HG03571 (cell line): ENCODE measurements at regions not wholly inside any gene's neighbourhood (a gene's known extent, or its start where the extent isn't known, plus 50 kb on each side); places are given as distances from the start of the nearest gene placed in this dataset.

ENCODE experiments used
- ATAC-seq: cut with Tn5 transposase; IDR thresholded peaks from one replicate; pipeline ENCODE4 v1.9.1; 2021; ENCODE audit not compliant: unreplicated experiment

GRCh38 chr1:4033713-4034112 lies 133.6 kb upstream of the C1orf174 start:
- no peak for ATAC-seq

GRCh38 chr1:4034318-4034887 lies 134.3 kb upstream of the C1orf174 start:
- no peak for ATAC-seq

DNA sequence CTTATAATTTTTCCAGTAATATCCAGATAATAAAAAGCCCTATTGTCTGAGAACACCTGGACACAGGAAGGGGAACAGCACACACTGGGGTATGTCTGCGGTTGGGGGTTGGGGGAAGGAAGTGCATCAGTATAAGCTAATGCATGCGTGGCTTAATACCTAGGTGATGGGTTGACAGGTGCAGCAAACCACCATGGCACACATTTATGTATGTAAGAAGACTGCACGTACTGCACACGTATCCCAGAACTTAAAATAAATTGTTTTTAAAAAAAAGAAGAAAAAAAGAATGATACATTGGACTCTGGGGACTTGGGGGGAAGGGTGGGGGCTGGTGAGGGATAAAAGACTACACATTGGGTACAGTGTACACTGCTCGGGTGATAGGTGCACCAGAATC lies 144.9 kb upstream of the C1orf174 start:
- ATAC-seq, result no peak

DNA sequence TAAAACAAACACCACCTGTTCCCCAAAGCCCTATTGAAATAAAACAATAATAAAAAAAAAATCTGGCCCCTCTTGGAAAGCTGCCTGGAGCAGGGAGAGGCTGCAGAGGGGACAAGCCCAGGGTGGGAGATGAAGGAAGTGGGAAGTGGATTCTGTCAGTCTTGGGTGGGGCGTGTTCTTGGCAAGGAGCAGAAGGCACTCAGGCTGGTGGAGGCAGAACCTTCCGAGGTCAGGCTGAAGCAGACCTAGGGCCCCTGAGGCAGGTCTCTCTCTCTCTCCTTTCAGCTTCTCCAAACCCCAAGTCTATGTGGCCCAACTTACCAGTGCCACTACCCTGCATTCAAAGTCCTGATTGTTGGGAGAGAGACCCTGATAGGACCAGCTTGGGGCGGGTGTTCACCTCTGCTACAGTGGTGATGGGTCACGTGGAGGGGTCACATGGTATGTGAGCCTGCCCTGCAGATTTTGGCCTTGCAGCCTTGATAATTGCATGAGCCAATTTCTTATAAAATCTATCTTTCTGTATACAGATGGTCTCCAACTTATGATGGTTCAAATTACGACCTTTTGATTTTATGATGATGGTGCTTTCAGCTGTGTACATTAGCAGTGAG lies 145.4 kb upstream of the C1orf174 start:
- ATAC-seq, result no peak

- ATAC-seq, result no peak
Observed at GRCh38 chr1:4046836-4047461, 146.9 kb upstream of the C1orf174 start.

GRCh38 chr1:4047666-4048065 lies 147.6 kb upstream of the C1orf174 start:
- no peak for ATAC-seq

DNA sequence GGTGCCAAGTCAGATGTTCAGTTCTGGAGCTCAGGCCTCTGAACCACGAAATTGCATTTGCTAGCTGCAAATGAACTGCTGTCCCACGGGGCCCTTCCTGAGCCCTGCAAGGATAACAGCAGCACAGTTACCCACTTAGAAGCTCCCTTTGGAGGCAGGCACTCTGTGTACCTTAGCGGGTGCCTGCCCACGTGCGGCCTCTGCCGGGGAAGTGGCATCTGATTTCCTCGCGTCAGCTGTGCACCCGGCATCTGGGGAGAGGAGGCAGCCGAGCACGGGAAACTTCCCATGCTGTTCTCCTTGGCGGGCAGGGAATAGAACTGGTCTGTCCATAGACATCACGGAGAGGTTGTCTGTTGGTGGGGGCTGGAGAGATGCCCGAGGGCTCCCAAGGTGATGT lies 148.0 kb upstream of the C1orf174 start:
- ATAC-seq, result no peak

- no peak for ATAC-seq
Observed at GRCh38 chr1:4048921-4049320, 148.8 kb upstream of the C1orf174 start.

DNA sequence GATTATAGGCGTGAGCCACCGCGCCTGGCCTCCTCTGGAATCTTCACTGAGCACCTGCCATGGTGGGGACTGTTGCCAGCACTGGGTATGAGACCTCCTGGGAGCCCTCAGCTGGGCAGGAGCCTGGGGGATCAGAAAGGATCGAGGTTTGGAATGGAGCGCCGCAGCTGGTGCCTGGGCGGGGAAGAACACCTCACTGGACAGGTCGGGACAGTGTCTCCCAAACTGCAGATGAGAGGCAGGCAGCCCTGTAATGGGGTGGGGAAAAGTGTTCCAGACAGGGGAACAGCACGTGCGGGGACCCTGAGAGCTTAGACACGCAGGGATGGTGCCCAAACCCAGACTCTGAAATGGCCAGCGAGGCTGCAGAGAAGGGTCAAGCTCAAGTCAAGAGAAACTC lies 150.9 kb upstream of the C1orf174 start:
- ATAC-seq, result no peak

DNA sequence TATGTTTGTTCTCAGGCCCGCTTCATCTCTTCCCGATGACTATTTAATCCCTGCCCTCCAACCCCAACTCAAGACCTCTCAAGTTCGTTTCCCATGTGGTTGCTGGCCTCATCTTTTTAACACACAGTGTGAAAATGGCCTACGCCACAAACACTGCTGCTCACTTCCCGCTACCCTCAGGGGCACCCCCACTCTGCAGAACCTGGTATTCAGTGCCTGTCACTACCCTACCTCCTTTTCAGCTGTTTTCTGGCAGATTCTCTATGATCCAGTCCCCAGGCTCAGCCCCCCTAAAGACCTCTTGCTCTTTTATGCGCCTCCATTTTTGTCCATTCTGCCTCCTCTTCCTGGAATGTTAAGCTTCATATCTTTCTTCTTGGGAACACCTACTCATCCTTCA lies 152.6 kb upstream of the C1orf174 start:
- ATAC-seq, result no peak

GRCh38 chr1:4053160-4053748 lies 153.2 kb upstream of the C1orf174 start:
- ATAC-seq, result no peak

- no peak for ATAC-seq
Observed at GRCh38 chr1:4053774-4054173, 153.7 kb upstream of the C1orf174 start.

DNA sequence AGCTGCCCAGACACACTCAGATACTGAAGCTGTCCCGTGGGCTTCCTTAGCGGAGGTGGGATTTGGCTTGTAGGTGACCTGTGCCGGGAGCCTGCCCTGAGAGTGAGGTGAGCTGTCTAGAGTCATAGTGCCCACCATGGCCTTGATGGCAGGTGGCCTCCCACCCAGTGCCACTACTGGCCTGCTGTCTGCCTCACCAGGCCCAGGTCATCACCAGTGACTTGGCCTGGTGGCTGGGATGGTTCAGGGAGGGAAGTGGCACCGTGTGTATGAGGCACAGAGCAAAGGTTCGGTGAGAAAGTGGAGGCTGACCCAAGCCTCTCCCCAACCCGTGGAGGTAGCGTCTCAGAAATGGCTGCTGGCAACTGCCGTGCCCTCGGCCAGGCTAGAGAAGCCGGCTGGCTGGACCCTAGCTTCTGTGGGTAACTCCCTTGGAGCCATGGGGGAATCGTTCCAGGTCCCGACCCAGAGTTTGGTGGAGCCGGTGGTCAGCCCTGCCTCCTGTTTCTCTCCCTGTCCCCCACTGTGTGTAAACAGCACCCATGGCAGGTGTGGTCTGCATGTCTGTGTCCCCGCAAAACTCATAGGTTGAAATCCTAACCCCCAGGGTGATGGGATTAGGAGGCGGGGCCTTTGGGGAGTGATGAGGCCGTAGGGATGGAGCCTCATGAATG lies 155.4 kb upstream of the C1orf174 start:
- no peak for ATAC-seq

DNA sequence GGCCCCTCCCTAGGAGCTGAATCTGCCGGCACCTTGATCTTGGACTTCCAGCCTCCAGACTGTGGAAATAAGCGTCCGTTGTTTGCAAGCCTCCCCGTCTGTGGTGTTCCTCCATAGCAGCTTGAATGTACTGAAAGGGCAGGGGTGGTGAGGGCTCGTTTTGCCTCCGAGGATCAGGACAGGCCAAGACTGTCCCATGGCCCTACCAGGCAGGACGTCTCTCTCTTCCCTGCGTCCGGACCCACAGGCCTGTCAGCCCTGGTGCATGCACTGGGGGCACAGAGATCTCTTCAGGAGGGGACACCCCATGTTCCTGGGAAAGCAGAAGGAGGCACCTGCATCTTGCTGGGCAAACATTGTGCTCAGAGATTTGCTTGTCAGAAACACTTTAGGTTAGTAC lies 156.3 kb upstream of the C1orf174 start:
- no peak for ATAC-seq

DNA sequence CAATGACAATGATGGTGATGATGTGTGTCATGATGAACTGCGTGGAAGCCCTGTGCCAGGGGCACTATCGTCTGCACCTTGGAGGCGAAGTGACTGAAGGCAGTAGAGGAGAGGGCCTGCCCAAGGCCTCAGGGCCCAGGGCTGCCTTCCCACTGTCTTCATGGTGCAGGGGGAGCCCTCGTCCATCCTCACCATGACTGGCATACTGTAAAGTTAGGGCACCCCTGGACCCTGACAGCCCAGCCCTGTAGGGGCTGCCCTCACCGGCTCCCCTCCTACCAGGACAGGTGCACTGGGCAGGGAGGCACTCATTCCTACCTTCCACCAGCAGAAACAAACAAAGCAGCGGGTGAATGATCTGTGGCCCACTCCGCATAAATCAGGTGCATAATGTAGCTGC lies 156.9 kb upstream of the C1orf174 start:
- ATAC-seq, result no peak

DNA sequence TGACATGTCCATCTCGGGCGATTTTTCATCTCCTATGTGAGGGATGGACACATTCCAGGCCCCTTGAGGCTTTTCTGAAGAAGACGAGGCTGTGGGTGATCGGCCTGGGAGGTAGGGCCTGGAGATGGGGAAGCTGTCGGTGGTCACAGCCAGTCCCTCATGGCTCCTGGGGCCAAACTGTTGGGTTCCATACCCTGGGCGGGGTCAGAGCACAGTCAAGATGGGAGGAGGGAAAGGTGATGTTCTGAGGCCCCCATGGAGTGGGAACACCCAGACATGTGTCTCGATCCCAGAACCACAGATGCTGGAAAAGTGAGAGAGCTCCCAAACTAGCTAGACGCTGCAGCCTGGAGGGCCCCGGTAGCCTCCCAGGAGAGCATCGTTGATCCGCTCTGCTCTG lies 157.5 kb upstream of the C1orf174 start:
- no peak for ATAC-seq

GRCh38 chr1:4058122-4058521 lies 158.1 kb upstream of the C1orf174 start:
- no peak for ATAC-seq

DNA sequence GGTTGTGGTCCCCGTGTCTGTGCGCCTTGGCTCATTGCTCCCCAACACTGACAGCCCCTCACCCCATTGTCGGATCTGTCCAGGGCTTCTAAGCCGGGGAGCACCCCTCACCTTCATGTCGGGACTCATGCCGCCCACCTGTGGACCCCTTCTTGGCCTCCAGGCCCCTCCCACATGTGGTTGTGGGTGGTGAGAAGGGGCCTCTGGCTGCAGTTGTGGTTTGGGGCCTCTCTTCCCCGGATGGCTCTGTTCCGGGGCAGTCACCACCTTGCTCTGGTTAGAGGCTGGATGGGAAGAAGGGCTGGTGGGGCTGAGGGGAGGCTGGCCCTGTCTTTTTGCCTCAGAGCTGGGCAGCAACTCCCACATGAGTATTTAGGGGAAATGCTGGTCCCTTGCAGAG lies 158.6 kb upstream of the C1orf174 start:
- ATAC-seq, result no peak

DNA sequence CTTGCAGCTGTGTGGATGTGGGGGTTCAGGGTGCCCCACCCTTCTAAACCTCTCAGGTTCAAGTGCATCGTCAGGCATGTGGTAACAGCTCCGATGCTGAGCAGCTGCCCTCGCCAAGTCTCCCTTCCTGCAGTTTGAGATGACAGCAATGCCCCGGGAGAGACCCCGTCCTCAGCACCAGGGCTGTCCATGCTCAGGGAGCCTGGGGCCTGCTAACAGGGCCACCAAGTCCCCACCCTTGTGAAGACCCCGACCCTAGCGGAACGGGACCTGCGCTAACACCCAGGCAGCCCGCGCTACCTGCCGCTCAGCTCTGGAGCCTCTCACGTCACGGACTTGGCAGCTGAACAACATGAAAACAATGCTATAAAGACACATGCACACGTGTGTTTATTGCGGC lies 159.2 kb upstream of the C1orf174 start:
- no peak for ATAC-seq

GRCh38 chr1:4060850-4061249 lies 160.8 kb upstream of the C1orf174 start:
- ATAC-seq, result no peak

- no peak for ATAC-seq
Observed at GRCh38 chr1:4061521-4062031, 161.5 kb upstream of the C1orf174 start.

DNA sequence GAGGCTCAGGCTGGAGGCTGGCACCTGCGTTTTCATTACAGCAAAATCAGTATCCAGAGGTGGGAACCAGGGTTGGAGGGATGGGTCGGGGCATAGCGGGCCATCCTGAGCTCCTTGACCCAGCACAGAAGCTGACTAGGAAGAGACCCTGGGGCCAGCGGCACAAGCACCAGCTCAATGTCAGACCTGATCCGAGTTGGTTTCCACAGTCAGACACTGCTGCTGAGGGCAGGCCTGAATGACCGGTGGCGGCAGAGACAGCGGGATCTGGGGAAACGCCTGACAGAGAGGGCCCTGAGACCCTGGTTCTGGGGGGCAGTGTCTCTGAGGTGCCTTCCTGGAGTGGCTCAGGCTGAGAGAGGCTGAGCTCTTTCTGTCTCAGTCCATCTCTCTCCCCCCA lies 162.0 kb upstream of the C1orf174 start:
- no peak for ATAC-seq
